Fibroblast of lung (primary cell): ENCODE measurements at regions not wholly inside any gene's neighbourhood (a gene's known extent, or its start where the extent isn't known, plus 50 kb on each side); places are given as distances from the start of the nearest gene placed in this dataset.

ENCODE experiments used
- CTCF ChIP-seq, 2 donors: IDR thresholded peaks in 1 of 2; conservative IDR thresholded peaks in 1 of 2; 1 replicate in 1 of 2; 2 replicates in 1 of 2; pipeline ENCODE4 v1.5.1; 2011 to 2012; ENCODE audit warnings: low read length in 2 of 2, control low read depth in 1 of 2, inconsistent platforms in 1 of 2, low read depth in 1 of 2, mild to moderate bottlenecking in 1 of 2
- EZH2 ChIP-seq: IDR thresholded peaks from 2 replicates; pipeline ENCODE4 v1.5.1; 2012; ENCODE audit warnings: low read length, control low read depth, mild to moderate bottlenecking; ENCODE audit errors: missing control alignments

GRCh38 chr7:113752289-113752688 is 166.5 kb downstream of the PPP1R3A start:
- no peak for TF ChIP-seq CTCF (conservative IDR thresholded peaks at IDR 0.05 in 1 of 2, IDR thresholded peaks at IDR 0.05 in 1 of 2; ENCODE audit: low read depth in 1 of 2, low read length in 2 of 2)
- no peak for TF ChIP-seq EZH2
